ENCODE measurements at regions not wholly inside any gene's neighbourhood (a gene's known extent, or its start where the extent isn't known, plus 50 kb on each side); places are given as distances from the start of the nearest gene placed in this dataset.

DNA sequence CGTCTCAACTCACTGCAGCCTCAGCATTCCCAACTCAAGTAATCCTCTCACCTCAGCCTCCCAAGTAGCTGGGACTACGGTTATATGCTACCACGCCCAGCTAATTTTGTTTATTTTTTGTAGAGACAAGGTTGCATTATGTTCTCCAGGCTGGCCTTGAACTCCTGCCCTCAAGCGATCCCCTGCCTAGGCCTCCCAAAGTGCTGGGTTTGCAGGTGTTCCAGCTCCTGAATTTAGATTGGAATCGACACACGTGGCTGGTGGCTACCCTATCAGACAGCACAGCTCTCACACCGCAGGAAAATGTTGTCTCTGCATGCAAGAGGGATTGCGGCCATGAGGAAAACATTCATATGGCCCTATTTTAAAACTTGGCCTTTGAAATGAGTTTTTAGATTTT is 76.7 kb upstream of the GALNT2 start:
- no peak for TF ChIP-seq EZH2 (IDR thresholded peaks at IDR 0.05; ENCODE audit: insufficient read depth, poor library complexity, severe bottlenecking)
- no peak for TF ChIP-seq EZH2phosphoT487 (IDR thresholded peaks at IDR 0.05; ENCODE audit: insufficient read depth, low read depth)

Measured in GM23248 (cell line).